ENCODE measurements at regions not wholly inside any gene's neighbourhood (a gene's known extent, or its start where the extent isn't known, plus 50 kb on each side); places are given as distances from the start of the nearest gene placed in this dataset.

DNA sequence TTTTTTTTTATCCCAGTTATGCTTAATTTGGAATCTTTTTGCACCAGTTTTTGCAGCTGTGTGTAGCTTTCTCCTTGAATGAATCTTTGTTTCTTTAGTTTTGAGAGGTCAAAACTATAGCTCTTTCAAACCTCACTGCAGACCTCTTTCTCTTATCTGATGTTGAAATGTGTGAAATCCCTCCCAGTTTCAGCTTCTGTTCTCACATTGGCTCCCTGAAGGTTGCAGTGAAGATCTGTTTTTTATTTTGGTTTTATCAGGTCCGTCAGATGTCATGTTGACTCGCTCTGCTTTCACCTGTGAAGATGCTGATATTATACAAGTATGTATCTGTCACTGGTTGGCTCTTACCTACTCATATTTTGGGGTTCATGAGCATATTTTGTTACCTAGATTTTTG is 372.0 kb downstream of the RFC3 start (continued):
- TF ChIP-seq ZNF398 (tag by site-specific recombination; IDR thresholded peaks at IDR 0.05), result no peak
- TF ChIP-seq ZNF366 (tag by site-specific recombination; conservative IDR thresholded peaks at IDR 0.05), result no peak
- TF ChIP-seq ZNF501 (tag by site-specific recombination; IDR thresholded peaks at IDR 0.05), result no peak
- TF ChIP-seq ZBTB48 (tag by site-specific recombination; IDR thresholded peaks at IDR 0.05), result no peak
- TF ChIP-seq ZNF521 (tag by site-specific recombination; IDR thresholded peaks at IDR 0.05), result no peak
- no peak for TF ChIP-seq REPIN1 (tag by site-specific recombination; IDR thresholded peaks at IDR 0.05; ENCODE audit: low read depth)

DNA sequence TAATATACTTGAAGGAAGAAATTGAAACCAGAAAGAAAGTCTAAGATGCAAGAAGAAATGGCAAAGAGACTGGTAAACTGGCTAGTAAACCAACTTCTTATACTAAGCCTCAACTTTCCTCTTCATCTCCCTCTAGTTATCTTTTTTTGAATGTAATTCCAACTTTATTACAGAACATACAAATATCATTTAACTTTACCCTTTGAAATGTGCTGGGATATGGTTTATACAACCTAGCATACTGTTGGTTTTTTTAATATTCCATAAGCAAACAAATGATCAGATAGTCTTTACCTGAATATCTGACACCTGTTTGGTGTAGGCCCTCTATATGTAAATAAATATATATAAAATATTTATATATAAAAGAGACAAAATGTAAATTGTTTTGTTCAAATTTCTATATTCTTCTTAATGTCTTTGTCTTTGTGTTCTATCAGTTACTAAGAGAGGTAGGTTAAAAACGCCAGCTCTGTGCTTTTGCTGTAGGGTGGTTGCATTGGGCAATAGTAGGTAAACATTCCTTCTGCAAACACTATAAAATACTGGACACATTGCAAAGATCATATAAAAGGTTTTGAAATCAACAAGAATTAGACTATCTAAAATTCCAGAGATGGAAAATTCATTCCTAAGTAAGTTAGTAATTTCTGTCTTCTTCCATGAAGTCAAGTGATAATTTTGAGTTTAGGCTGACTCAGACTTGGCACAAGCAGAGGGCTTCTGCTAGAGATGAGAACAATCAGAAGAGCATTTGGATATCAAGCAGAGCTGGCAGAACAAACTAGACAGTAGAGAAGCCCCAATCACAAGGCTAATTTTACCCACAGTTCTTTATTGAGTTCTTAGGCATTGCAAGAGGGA is 383.3 kb downstream of the RFC3 start:
- ChIA-PET POLR2A (no interaction called here), CTCF (no interaction called here)
- TF ChIP-seq ZNF112 (tag by site-specific recombination; IDR thresholded peaks at IDR 0.05) (no peak), ZNF175 (tag by site-specific recombination; IDR thresholded peaks at IDR 0.05) (no peak), ZNF544 (tag by site-specific recombination; IDR thresholded peaks at IDR 0.05) (no peak), ZNF768 (tag by site-specific recombination; IDR thresholded peaks at IDR 0.05) (no peak), ZNF391 (tag by site-specific recombination; IDR thresholded peaks at IDR 0.05; ENCODE audit: borderline replicate concordance, low read depth) (no peak), ZNF830 (tag by site-specific recombination; IDR thresholded peaks at IDR 0.05; ENCODE audit: low read depth) (no peak), ZNF211 (tag by site-specific recombination; IDR thresholded peaks at IDR 0.05; ENCODE audit: low read depth) (no peak), OVOL3 (tag by site-specific recombination; IDR thresholded peaks at IDR 0.05) (no peak), ZBTB49 (tag by site-specific recombination; IDR thresholded peaks at IDR 0.05; ENCODE audit: low read depth) (no peak), OSR2 (tag by site-specific recombination; IDR thresholded peaks at IDR 0.05) (no peak), ZNF521 (tag by site-specific recombination; IDR thresholded peaks at IDR 0.05) (no peak), BCL11A (tag by site-specific recombination; IDR thresholded peaks at IDR 0.05; ENCODE audit: low read depth) (no peak), ZBTB1 (tag by site-specific recombination; IDR thresholded peaks at IDR 0.05) (no peak), ZSCAN4 (tag by site-specific recombination; IDR thresholded peaks at IDR 0.05) (no peak), ZBTB20 (tag by site-specific recombination; IDR thresholded peaks at IDR 0.05) (no peak), ZNF558 (tag by site-specific recombination; IDR thresholded peaks at IDR 0.05) (no peak)
- TF ChIP-seq, protein P1, sequence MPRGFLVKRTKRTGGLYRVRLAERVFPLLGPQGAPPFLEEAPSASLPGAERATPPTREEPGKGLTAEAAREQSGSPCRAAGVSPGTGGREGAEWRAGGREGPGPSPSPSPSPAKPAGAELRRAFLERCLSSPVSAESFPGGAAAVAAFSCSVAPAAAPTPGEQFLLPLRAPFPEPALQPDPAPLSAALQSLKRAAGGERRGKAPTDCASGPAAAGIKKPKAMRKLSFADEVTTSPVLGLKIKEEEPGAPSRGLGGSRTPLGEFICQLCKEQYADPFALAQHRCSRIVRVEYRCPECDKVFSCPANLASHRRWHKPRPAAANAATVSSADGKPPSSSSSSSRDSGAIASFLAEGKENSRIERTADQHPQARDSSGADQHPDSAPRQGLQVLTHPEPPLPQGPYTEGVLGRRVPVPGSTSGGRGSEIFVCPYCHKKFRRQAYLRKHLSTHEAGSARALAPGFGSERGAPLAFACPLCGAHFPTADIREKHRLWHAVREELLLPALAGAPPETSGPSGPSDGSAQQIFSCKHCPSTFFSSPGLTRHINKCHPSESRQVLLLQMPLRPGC (tag by site-specific recombination; IDR thresholded peaks at IDR 0.05), result no peak
- H3K9me3 ChIP-seq (ENCODE audit: control insufficient read depth, insufficient read depth, low read depth, low read length), result no peaks in the 10 kb centered on the region
- no peaks in the 10 kb centered on the region for H3K4me1 ChIP-seq (ENCODE audit: control insufficient read depth, insufficient read depth, low read length)
- no peak overlapping the region for H3K27ac ChIP-seq (ENCODE audit: extremely low read depth, low read depth, low read length)
- H3K4me3 ChIP-seq (ENCODE audit: low read depth, low read length), result no peak overlapping the region
- H3K36me3 ChIP-seq (ENCODE audit: control insufficient read depth in 2 of 2, insufficient read depth in 1 of 2, low read length in 2 of 2), result no peaks in the 10 kb centered on the region
